Activated CD4-positive, alpha-beta memory T cell treated with anti-CD3 and anti-CD28 coated beads, Interleukin-2, amount 10 ng/mL, durations not matched to agents 7 days and 5 days (primary cell): ENCODE measurements at regions not wholly inside any gene's neighbourhood (a gene's known extent, or its start where the extent isn't known, plus 50 kb on each side); places are given as distances from the start of the nearest gene placed in this dataset.

ENCODE experiments used
- CTCF ChIA-PET: fragments of 350-600 bp; sonication (Branson Sonifier 250); formaldehyde crosslinking; loops from one replicate; lab custom pipeline; 2021; ENCODE audit warnings: antibody characterized with exemption, inconsistent platforms; lab: Charles Lee
- POLR2A ChIA-PET: fragments of 350-600 bp; sonication (Branson Sonifier 250); formaldehyde crosslinking; loops from one replicate; lab custom pipeline; 2021; ENCODE audit warnings: antibody characterized with exemption; lab: Charles Lee
- DNase-seq: peaks from one replicate; pipeline ENCODE4 v3.0.0-alpha.2; 2020
- H3K27ac Mint-ChIP-seq: one replicate; pipeline ENCODE4 v1.8.0; 2021; ENCODE audit warnings: mild to moderate bottlenecking, mixed read lengths
- H3K27me3 Mint-ChIP-seq: one replicate; pipeline ENCODE4 v1.8.0; 2021; ENCODE audit warnings: mixed read lengths
- H3K36me3 Mint-ChIP-seq: one replicate; pipeline ENCODE4 v1.8.0; 2021; ENCODE audit warnings: low read depth, mixed read lengths
- H3K4me1 Mint-ChIP-seq: one replicate; pipeline ENCODE4 v1.8.0; 2021; ENCODE audit warnings: mixed read lengths
- H3K4me3 Mint-ChIP-seq: one replicate; pipeline ENCODE4 v1.8.0; 2021; ENCODE audit warnings: mild to moderate bottlenecking, mixed read lengths
- H3K9me3 Mint-ChIP-seq: one replicate; pipeline ENCODE4 v1.8.0; 2021; ENCODE audit warnings: mixed read lengths

DNA sequence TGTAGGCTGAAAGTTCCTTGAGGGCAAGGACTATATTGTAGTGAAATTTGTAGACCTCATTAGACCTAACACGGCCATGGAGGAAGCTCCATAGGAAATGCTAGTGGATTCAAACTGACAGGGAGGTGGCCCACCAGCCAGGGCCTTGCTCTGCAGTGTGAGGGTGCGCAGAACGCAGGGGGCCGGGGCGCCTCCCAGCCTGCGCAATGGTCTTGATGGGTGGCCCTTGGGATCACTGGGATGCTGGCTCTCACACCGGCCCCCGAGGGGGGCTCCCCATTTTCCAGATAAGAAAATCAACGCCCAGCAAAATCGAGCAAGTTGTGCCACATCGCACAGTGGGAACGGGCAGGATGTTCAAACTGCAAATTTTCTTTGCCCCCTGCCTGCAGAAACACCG lies 655.4 kb downstream of the GALR1 start:
- CTCF ChIA-PET, result no interaction called here
- Mint-ChIP-seq H3K9me3 (no peaks in the 10 kb centered on the region), H3K27ac (no peak overlapping the region), H3K4me3 (no peak overlapping the region), H3K36me3 (no peaks in the 10 kb centered on the region), H3K27me3 (no peaks in the 10 kb centered on the region), H3K4me1 (no peaks in the 10 kb centered on the region)
- DNase-seq, result no peak
- POLR2A ChIA-PET, result no interaction called here

DNA sequence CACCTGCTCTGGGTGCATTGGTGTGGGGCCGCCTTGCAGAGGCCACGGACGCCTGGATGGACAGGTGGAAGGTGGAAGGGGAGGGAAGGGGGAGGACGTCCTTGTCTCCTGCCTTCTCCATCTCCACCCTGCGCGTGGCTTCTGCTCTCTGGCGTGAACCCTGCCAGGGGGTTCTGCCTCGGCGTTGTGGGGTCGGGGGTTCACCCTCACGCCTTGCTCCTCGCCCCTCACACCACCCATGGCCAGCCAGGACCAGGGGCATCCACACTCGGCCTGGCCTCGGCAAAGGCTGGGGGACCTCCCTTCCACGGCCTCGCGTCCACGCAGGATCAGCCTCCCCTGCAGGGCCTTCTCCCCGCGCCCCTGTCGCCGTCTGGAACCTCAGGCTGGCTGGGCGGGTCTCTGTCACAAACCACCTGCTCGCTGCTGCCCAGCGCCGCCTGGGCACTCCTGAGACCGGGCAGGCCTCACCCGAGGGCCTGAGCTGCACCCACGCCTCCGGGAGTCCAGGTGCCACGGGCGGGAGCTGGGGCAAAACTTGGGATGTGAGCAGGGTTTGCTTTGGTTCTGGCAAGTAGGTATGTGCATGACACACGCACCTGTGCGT lies 655.9 kb downstream of the GALR1 start:
- Mint-ChIP-seq H3K36me3 (no peaks in the 10 kb centered on the region), H3K27me3 (no peaks in the 10 kb centered on the region), H3K27ac (no peak overlapping the region), H3K9me3 (no peaks in the 10 kb centered on the region), H3K4me1 (no peaks in the 10 kb centered on the region), H3K4me3 (no peak overlapping the region)
- POLR2A ChIA-PET, result no interaction called here
- CTCF ChIA-PET, result no interaction called here
- no peak for DNase-seq

DNA sequence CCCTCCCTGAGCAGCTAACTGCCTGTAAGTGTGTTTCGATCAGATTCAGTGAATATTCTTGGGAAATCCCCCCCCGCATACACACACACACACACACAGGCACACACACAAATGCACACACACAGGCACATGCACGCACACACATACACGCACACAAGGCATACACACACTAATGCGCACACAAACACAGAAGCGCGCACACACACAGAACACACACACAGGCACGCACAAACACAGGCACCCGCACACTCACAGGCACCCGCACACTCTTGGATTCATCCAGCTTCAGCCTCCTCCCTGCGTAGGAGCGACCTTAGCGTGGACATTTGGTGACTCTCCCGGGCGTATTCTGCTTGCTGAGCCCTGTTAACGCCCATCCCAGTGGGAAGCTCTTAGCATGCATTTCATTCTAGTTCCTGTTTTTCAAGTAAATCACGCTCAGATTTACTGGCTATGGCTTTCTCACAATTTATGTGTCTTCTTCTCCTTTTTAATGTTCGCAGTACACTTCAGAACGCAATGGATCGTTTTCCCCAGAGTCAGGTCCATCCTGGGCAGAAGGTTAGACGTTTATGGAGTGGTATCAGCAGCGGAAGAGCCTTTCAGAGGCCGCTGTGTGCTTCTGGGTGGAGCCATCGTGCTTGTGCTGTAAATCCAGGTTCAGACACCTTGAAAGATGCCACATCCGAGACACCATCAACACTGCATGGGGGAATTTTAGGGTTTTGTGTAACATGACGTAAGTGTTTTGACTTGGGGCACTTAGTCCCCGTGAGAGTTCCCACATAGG lies 656.6 kb downstream of the GALR1 start:
- Mint-ChIP-seq H3K4me3 (no peak overlapping the region), H3K36me3 (no peaks in the 10 kb centered on the region), H3K27me3 (no peaks in the 10 kb centered on the region), H3K9me3 (no peaks in the 10 kb centered on the region), H3K27ac (no peak overlapping the region), H3K4me1 (no peaks in the 10 kb centered on the region)
- POLR2A ChIA-PET, result no interaction called here
- no peak for DNase-seq
- CTCF ChIA-PET, result interaction anchor here (0.5 kb wide), 1 partner anchor 1413 kb away, joined by 3 read pairs; no protein-coding TSS in a partner anchor

DNA sequence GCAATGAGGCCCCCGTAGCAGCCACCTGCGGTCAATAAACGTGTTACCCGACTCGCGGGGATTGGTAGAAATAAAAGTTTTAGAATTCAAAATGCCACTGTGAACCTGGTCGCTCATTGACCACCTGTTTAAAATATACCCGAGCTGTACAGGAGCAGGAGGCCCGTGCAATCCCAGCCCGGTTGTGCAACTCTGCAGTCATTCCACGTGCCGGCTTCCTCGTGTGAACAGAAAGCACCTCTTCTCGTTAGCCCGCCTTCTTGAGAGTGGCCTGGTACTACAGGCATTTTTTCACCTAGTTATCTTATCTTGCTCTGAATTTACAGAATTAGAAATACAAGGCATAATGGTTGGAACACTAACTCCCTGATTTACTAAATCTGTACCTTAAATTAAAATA lies 660.7 kb downstream of the GALR1 start:
- POLR2A ChIA-PET, result no interaction called here
- H3K27ac Mint-ChIP-seq, result no peak overlapping the region
- H3K27me3 Mint-ChIP-seq, result no peaks in the 10 kb centered on the region
- H3K9me3 Mint-ChIP-seq, result no peaks in the 10 kb centered on the region
- CTCF ChIA-PET, result no interaction called here
- DNase-seq, result no peak
- H3K36me3 Mint-ChIP-seq, result no peaks in the 10 kb centered on the region
- H3K4me3 Mint-ChIP-seq, result no peak overlapping the region
- H3K4me1 Mint-ChIP-seq, result no peaks in the 10 kb centered on the region

DNA sequence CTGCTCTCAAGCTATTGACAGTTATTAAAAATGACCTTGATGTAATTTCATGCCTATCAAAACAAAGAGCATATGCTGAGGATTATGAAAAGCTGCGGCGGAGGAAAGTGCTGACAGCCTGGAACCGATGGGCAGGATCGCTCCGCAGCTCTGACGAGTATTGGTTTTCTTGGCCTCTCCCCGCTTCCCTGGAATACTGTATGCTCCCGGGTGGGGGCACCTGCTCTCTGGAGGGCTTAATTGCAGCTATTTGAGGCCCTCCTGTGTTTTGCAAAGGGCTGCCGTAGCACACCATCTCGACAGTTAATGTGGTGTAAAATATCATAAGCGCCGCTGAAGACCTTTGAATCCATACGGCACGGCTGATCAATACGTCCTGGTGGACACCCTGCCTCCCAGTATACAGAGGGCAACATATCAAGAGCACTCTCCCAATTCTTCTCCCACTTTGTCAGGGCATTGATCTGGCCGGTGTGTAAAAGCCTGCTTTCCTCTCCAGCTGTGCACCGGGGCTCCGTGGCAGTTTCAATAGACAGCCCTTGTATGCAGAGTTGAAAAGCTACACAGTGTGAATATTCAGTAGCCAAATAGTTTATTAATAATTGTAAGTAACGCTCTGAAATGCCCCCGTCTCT lies 662.4 kb downstream of the GALR1 start:
- no peaks in the 10 kb centered on the region for H3K9me3 Mint-ChIP-seq
- no peaks in the 10 kb centered on the region for H3K27me3 Mint-ChIP-seq
- H3K4me3 Mint-ChIP-seq, result no peak overlapping the region
- H3K4me1 Mint-ChIP-seq, result no peaks in the 10 kb centered on the region
- ChIA-PET CTCF (interaction anchor here (0.5 kb wide), 1 partner anchor 963 kb away, joined by 3 read pairs; no protein-coding TSS in a partner anchor), POLR2A (no interaction called here)
- no peaks in the 10 kb centered on the region for H3K36me3 Mint-ChIP-seq
- H3K27ac Mint-ChIP-seq, result no peak overlapping the region
- DNase-seq, result no peak

DNA sequence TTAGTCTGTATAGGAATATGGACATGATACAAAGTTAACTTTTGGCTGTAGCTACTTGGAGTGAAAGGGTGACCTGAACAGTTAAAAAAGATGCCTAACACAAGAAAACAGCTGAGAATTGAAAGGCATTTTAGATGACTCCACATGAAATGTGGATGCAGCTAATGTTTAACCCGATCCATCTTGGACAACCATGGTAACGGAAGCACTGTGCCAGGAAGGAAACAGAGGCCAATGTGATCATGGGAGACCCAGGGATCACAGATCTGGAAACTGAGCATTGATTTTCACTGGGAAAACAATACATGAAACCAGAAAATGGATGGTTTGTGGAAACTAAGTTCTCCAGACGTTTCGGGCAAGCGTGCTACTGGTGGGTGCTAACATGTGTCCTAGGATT lies 669.1 kb downstream of the GALR1 start:
- no peaks in the 10 kb centered on the region for H3K4me1 Mint-ChIP-seq
- no peak for DNase-seq
- no peak overlapping the region for H3K27ac Mint-ChIP-seq
- CTCF ChIA-PET, result no interaction called here
- H3K36me3 Mint-ChIP-seq, result no peaks in the 10 kb centered on the region
- H3K4me3 Mint-ChIP-seq, result no peak overlapping the region
- H3K27me3 Mint-ChIP-seq, result no peaks in the 10 kb centered on the region
- POLR2A ChIA-PET, result no interaction called here
- no peaks in the 10 kb centered on the region for H3K9me3 Mint-ChIP-seq

DNA sequence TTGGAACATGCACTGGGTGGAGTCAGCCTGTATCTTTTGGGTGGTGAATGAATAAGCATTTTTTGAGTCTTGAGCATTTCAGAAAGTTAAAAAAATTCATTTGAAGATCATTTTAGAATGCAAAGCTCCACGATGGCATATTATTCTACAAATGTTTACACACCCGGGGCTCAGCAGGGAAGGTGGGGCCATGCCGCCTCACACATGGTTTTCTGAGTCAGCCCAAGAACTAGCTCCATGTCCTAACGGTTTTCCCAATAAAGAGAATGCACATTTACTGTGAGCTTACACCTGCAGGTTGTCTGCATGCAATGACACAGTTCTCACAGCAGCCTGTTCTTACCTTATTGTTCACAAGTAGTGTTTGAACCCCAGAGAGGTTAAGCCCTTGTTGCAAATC lies 670.3 kb downstream of the GALR1 start:
- no peaks in the 10 kb centered on the region for H3K36me3 Mint-ChIP-seq
- no peaks in the 10 kb centered on the region for H3K9me3 Mint-ChIP-seq
- CTCF ChIA-PET, result no interaction called here
- H3K4me1 Mint-ChIP-seq, result no peaks in the 10 kb centered on the region
- H3K27ac Mint-ChIP-seq, result no peak overlapping the region
- POLR2A ChIA-PET, result no interaction called here
- no peak overlapping the region for H3K4me3 Mint-ChIP-seq
- H3K27me3 Mint-ChIP-seq, result no peaks in the 10 kb centered on the region
- no peak for DNase-seq

DNA sequence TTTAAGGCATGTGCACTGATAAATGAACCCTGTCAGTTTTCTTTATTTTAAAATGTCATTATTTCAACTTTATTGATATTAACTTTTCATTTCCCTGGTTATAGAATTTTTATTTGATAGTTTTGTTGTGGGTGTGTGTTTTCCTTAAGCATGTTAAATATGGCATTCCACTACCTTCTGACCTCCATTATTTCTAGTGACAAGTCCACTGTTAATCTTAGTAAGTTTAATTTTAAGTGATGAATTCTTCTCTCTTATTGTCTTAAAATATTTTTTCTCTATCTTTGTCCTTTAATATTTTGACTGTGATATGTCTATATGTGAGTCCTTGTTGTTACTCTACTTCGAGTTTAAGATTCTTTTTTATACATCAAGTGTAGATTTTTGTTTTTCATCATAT lies 685.7 kb downstream of the GALR1 start:
- no peaks in the 10 kb centered on the region for H3K36me3 Mint-ChIP-seq
- H3K4me3 Mint-ChIP-seq, result no peak overlapping the region
- H3K9me3 Mint-ChIP-seq, result no peaks in the 10 kb centered on the region
- H3K27me3 Mint-ChIP-seq, result no peaks in the 10 kb centered on the region
- DNase-seq, result no peak
- H3K4me1 Mint-ChIP-seq, result no peaks in the 10 kb centered on the region
- POLR2A ChIA-PET, result no interaction called here
- no peak overlapping the region for H3K27ac Mint-ChIP-seq
- CTCF ChIA-PET, result no interaction called here

DNA sequence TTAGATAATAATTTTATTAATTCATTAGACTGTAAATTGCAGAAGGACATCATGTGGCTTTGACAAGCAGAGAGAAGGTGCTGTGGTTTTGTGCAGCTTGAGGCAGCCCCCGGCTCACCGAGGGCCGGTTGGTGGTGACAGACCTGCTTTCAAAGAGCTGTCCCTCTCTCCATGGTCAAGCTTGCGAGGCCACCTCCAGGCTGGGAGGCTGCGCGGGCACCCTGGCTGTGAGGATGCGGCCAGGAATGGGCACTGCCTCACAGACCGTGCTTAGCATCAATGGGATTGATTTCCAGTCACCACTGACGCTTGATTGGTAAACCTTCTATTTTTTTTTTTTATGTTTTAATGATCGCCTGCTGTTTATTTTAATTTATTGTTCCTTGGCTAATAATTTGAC lies 690.9 kb downstream of the GALR1 start:
- CTCF ChIA-PET, result no interaction called here
- POLR2A ChIA-PET, result no interaction called here
- H3K27me3 Mint-ChIP-seq, result no peaks in the 10 kb centered on the region
- no peak for DNase-seq
- no peak overlapping the region for H3K27ac Mint-ChIP-seq
- H3K4me3 Mint-ChIP-seq, result no peak overlapping the region
- no peaks in the 10 kb centered on the region for H3K9me3 Mint-ChIP-seq
- no peaks in the 10 kb centered on the region for H3K36me3 Mint-ChIP-seq
- no peaks in the 10 kb centered on the region for H3K4me1 Mint-ChIP-seq

DNA sequence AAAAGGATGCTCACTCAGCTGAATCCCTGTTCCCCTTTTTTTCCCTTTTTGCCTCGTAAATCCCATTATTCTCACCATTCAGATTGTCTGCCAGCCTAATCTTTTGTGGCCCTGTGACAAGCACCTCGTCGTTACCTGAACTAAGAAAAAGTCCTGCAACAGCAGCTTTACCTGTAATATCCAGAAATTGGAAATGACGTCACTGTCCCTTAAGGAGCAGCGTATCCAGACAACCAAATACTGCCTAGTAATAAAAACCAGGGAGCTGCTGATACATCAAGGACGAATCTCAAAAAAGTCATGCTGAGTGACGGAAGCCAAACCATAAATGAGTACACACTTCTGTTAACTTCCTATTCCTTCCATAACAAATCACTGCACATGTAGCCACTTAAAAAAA lies 694.9 kb downstream of the GALR1 start:
- H3K9me3 Mint-ChIP-seq, result no peaks in the 10 kb centered on the region
- no peak for DNase-seq
- H3K36me3 Mint-ChIP-seq, result no peaks in the 10 kb centered on the region
- H3K4me3 Mint-ChIP-seq, result no peak overlapping the region
- no peak overlapping the region for H3K27ac Mint-ChIP-seq
- H3K4me1 Mint-ChIP-seq, result no peaks in the 10 kb centered on the region
- CTCF ChIA-PET, result no interaction called here
- no peaks in the 10 kb centered on the region for H3K27me3 Mint-ChIP-seq
- POLR2A ChIA-PET, result no interaction called here

DNA sequence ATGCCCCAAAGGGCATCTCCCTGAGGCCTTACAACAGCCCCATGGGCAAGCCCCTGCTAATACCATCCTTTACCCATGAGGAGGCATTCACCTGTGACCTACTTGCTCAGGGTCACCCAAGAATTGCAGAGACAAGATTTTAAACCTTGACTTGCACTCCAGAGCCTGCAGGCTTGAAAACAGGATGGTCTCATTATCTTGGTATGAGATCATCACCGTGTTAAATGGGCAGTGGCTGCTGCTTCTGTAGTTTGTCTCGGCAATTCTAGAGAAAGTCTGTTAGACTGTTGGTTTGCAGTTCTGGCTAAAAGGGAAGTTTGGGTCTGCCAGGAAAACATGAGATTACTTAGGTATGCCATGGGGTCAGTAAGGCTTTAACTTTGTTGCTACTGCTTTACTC lies 698.9 kb downstream of the GALR1 start:
- no peaks in the 10 kb centered on the region for H3K36me3 Mint-ChIP-seq
- H3K4me3 Mint-ChIP-seq, result no peak overlapping the region
- ChIA-PET CTCF (no interaction called here), POLR2A (no interaction called here)
- H3K27ac Mint-ChIP-seq, result no peak overlapping the region
- DNase-seq, result no peak
- no peaks in the 10 kb centered on the region for H3K4me1 Mint-ChIP-seq
- peaks cover 1% of the 10 kb centered on the region for H3K9me3 Mint-ChIP-seq
- H3K27me3 Mint-ChIP-seq, result no peaks in the 10 kb centered on the region

DNA sequence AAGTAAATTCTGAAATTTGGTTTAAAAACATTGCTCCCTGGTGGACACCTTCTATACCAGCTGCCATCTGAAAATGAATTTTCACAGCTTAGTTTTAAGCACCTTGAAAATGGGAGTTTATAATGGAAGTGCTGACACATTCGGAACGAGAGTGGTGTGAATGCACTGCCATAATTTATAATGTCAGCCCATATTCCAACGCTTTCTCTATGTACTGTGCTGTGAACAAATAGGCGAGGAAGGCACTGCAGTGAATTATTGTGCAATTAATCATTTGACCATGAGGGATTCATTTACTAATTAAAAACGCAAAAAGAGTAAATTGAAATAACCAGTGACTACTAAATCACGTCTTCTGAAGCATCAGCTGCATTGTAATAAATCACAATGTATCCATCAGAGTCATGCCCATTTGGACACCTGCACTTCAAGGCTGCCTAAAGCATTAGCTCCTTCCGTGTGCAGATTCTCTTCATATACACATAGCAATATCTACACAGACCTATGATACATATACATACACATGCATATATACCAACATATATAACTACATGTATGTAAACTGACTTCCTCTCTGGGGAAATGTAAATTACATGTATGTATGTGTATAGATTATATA lies 699.8 kb downstream of the GALR1 start:
- Mint-ChIP-seq H3K4me3 (no peak overlapping the region), H3K9me3 (peaks cover 2% of the 10 kb centered on the region), H3K27ac (no peak overlapping the region), H3K36me3 (no peaks in the 10 kb centered on the region), H3K4me1 (no peaks in the 10 kb centered on the region), H3K27me3 (no peaks in the 10 kb centered on the region)
- ChIA-PET CTCF (no interaction called here), POLR2A (no interaction called here)
- no peak for DNase-seq

DNA sequence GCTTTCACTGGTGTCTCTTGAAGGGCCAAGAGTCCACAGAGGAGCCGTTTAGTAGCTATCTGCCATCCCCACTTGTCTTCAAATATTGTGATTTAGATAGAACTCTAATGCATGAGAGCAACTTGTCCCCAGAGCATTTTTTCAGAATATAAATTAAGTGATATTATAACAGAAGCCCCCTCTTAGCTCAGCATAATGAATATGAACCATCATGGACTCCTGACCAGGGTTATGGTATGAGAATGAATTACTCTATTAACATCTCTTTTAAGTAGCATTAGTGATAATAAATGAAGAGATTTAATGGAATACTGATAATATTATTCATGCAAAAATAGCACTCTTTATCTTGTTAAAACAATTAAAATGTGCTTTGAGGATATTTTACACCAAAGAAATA lies 709.6 kb downstream of the GALR1 start:
- H3K4me1 Mint-ChIP-seq, result no peaks in the 10 kb centered on the region
- no peaks in the 10 kb centered on the region for H3K27me3 Mint-ChIP-seq
- peaks cover 11% of the 10 kb centered on the region for H3K9me3 Mint-ChIP-seq
- POLR2A ChIA-PET, result no interaction called here
- no peak overlapping the region for H3K27ac Mint-ChIP-seq
- no peaks in the 10 kb centered on the region for H3K36me3 Mint-ChIP-seq
- CTCF ChIA-PET, result no interaction called here
- no peak overlapping the region for H3K4me3 Mint-ChIP-seq
- no peak for DNase-seq
